HG03103 (cell line): ENCODE measurements at regions not wholly inside any gene's neighbourhood (a gene's known extent, or its start where the extent isn't known, plus 50 kb on each side); places are given as distances from the start of the nearest gene placed in this dataset.
"Not testable (repeated sequence)": the region's sequence is repeated elsewhere in the genome, so short reads cannot be mapped to it uniquely, and the experiment has no call there.

ENCODE experiments used
- ATAC-seq: cut with Tn5 transposase; IDR thresholded peaks from one replicate; pipeline ENCODE4 v1.9.1; 2021; ENCODE audit warnings: low read depth; ENCODE audit not compliant: unreplicated experiment

DNA sequence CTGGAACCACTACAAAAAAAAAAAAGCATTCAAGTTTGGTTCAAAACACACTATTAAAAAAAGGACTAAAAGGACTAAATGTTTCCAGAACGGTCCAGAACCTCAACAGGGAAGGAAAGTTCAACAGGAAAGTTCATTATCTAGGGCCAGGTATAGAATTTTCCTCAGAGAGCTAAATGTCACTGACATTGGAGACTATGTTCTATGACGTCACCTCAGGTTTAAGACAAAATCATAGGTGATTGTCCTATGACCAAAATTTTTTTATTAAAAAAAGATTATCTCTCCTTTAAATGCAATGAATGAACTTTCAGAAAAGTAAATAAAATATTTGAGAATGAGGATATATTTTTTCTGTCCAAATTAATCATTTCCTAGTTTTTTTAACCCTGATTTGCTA, 746.7 kb upstream of the USP15 start:
- ATAC-seq: no peak

DNA sequence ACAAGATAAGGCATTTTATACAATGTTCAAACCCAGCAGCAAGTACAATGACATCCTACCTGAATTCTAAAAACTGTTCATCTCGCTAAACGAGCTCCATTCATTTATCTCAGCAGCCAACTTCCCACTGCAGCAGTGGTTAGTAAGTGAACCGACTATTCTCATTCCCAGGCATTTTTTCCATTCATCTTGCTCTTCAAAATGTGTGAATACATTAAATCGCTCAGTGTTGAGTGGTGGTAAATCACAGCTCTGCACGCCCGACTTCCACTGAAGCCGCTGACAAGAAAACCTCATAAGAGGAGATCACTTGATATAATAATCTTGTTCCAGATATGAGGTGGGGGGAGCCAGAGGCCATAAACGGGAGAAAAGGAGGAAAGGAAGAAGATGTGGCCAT, 746.2 kb upstream of the USP15 start:
- no peak for ATAC-seq

DNA sequence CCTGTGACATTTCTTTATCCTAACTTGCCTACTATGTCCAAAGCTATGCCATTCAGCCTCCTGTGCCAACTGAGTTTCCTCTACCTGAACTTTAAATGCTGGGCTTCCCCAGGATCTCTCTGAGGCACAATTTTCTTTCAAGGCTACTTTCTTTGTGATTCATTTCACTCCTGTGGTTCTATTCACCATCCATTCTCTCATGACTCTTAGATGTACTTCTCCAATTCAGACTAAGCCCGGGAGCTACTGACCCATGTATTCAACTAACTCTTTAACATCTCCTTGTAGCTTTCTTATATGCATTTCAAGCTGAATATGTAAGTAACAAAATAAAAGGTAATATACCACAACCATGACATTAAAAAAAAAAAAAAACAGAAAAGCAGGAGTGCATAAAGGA, 738.9 kb upstream of the USP15 start:
- no peak for ATAC-seq

DNA sequence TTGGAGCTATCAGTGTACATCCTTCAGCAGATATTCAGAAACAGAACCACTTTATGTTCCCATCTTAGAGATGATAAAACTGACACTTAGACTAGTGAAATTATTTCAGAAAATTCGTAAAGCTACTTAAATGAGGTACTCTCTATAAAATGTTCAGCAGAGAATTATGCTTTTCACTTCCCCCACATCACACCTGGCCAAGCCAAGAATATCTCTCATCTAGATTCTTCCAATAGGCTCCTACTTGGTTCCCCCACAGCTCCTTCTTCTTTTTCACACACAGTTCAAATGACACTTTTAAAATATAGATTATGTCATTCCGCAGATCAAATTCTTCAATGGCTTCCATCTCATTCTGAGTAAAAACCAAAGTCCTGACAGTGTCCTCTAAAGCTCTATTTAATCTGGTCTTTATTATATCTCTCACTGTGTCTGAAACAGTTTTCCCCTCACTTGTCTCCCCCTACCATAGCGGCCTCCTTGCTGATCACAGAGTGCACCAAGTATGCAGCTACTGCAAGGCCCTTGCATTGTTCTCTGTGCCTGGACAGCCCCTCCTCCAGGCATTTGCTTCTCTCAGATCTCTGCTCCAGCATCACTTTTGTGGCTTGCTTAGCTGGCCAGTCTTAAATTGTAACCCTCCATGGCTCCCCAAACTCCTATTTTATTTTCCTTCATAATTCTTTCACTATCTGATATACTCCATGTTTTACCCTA, 736.8 kb upstream of the USP15 start:
- no peak for ATAC-seq

DNA sequence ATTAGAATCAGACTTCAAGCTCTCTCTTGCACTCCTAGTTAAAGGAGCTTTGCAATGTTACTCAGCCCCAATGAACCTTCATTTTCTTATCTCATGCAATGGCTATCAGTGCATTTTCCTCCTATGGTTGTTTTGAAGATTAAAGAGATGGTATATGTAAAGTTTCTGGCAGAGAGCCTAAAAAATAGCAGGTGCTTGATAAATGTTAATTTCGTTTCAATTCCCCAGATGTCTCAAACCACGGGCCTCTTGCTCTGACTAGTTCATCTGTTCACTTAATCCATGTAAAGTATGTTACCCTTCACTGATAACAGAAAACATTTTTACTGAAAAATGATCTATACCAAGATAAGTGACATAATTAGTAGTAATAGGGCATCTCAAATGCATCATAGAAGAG, 735.4 kb upstream of the USP15 start:
- ATAC-seq: no peak

DNA sequence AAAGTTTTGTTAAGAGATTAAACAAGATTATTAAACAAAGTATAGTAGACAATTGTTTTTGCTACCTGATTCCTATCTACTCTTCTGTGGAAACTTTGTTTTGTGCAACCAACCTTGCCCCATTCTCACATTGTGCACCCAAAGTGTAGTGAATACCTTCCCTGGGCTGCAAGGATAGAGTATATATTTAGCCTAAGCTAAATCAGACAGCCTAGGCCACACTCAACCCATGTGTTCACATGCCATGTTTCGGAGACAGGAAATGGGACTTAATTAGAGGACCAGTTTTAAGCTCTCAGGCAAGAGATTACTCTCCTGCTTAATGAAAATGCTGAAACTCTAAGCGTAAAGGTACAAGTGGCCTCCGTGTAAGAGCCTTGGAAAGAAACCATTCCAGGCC, 734.9 kb upstream of the USP15 start:
- no peak for ATAC-seq

DNA sequence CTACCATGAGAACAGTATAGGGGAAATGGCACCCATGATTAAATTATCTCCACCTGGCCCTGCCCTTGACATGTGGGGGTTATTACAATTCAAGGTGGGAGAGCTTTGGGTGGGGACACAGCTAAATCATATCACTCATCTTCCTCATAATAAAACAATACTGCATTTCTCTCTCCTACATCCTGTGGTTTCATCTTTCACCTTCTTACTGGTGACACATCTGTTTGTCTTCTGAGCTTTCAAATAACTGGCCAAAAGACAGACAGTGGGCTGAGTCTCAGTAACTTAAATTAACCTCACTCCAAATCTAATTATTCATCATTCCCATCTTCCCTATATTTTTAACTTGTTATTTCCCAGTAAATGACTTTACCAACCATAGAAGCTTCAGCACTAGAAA, 729.7 kb upstream of the USP15 start:
- ATAC-seq: no peak

DNA sequence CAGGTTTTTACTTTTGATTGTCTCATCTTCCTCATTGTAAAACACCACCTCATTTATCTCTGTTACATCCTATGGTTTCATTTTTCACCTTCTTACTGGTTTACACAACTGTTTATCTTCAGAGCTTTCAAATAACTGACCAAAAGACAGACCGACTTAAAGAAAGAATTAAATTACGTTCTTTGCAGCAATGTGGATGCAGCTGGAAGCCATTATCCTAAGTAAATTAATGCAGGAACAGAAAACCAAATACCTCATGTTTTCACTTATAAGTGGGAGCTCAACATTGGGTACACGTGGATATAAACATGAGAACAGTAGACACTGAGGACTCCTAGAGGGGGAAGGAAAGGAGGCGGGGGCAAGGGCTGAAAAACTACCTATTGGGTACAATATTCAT, 729.0 kb upstream of the USP15 start:
- no peak for ATAC-seq

DNA sequence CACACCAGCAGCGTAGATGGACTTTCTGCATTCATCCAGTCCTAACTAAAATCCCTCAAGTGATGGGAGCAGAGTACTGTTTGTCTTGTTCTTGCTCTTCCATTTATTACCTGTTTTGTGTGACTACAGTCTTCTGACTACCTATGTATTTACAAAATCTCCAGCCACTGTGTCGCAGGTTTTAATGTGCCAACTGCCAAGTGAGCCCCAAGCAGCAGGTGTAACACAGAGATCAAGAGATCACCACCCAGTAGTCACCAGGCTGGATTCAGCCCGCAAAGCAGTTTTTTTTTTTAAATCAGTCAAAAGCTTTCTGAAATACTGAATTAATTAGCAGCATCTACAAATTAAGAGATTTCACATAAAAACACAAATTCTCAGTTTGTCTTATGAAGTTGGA, 724.1 kb upstream of the USP15 start:
- no peak for ATAC-seq

DNA sequence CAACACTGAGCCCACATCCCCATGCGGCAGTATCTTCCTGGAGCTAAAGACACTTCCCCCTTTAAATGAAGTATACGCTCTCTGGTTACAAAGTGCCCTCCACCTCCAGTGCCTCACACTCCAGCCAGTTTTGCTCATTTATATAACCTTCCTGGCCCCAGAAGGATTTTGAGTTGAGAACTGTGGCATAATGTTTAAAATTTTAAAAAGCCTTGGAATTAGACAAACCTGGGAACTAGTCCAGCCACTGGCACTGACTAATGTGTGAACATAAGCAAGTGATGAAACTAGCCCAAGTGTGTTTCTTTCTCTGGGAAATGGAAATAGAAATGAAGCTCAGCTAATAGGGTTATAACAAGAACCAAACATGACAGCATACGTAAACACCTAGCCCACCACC, 723.7 kb upstream of the USP15 start:
- ATAC-seq: no peak

DNA sequence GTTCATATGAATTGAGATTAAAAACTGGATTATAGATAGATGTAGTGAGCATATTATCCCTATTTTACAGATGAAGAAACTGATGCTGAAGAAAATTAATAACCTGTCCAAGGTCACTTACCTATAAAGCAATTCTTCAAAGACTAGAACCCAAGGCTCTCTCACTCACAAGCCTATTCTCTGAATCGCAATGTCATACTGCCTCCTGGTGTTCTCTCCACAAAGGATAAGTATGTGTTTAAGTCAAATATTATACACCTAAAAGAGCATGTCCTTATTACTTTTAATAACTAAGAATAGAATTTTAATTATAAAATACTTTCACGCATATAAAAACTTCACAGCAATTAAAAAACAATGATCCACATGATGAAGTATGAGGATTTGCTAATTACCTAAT, 721.3 kb upstream of the USP15 start:
- no peak for ATAC-seq

DNA sequence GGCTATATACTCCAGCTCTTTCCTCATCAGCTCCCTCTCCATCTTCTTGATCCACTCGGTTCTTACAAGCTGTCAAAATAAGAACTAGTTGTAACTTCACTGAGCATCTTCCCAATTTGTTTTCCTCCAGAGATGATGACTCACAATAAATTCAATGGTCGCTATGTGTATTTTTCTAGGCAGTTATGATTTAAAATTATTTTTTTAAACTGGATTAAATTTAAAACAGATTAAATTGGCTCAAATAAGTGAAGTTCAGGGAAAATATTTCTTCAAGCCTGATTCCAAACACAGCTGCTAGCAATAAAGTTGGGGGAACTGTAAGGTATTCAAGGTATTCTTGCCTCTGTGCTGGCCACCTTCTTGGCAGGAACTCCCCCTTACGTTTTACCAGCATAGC, 717.7 kb upstream of the USP15 start:
- no peak for ATAC-seq

DNA sequence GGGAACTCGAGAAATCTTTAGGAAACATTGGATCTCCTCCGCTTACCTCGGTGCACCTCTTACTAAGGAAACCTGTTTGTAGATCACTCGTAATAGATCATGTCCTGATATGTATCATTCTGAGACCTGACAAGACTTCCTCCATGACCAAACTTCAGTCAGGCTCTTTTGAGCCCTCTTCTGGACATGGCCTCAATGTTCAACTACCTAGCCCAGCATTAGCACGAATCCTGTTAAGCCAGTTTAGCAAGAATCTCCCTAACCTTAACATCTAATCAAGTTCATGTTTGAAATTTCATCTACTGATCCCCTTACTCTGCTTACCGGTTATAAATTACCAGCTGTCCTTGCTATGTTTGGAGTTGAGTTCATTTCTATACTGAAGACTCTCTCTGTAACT, 713.9 kb upstream of the USP15 start:
- ATAC-seq: no peak

DNA sequence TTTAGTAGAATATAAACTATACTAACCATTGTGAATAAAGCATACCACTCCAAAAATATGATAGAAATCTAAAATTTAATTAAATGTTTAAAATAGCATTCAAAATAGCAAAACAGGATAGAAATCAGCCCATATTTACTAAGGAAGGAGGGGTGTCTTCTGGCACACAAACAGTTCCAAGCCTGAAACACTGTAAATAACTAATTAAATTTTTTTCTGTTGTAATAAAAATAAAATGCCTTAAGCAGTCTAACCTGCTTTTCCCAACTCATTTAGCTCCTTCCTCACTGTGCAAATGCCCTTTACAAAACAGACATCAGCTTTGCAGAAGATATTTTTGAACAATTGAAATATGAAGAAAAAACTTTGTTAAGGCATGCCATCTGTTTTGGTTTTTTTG, 707.1 kb upstream of the USP15 start:
- ATAC-seq: no peak

DNA sequence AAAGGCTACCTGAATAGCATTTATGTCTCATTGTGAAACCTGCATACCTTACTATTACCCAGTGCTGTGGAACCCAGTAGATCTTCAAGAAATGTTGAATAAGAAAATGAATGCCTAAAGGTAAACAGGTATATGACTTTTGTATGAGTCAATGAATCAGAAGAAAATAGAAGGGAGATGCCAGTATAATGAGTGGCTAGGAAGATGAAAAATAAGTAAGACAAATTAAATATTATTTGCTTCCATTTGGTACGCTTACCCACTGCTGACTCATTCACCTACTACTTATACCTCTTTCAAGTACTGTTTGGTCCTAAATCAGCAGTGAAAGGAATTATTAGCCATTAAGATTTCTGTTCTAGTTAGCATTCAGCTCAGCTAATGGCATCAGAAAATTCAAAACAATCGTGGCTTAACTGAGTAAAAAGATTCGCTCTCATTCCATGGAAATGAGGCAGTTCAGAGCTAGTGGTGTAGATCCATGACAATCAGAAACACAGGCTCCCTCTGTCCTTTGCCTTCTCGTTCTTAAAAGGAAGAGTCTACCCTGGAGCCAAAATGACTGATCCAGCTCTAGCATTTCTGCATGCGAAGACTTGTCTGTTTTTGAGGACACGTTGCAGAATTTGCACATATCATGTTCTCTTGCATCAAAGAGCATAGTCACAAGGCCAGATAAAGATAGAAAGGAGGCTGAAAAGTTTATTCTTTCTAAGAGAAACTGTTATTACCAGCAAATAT, 705.8 kb upstream of the USP15 start:
- ATAC-seq: no peak

DNA sequence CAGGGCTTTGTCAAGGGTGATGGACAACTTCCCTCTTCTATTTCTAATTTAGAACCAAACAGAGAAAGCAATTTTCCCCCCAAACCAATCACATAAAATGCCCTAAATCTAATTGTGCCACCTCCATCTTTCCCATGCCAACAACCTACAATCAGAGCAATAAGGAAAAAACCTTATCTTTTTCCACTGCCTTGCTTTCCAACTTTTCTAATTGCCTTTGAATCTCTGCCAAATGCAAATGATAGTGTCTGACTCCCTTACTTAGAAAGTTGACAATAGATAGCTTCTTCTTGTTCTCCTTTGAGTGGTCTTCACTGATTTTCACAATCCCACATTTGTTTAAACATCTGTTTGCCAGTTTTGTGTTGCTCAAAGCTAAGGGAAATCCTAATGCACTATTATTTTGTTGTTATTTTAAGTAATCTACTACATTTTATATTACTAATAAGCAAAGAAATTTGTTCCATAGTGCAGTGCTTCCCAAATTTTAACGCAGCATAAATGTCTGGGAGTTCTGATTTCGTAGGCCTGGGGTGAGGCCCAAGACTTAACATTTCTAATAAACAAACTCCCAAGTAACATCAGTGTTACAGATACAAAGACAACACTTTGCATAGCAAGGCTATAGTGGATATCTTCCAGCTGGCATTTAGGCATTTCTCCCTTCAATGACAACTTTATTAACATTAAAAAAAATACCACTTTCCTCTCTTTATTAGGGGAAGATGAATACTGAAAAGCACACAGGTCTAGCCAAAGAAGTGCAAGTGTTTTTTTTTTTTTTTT, 696.3 kb upstream of the USP15 start:
- ATAC-seq: no peak

DNA sequence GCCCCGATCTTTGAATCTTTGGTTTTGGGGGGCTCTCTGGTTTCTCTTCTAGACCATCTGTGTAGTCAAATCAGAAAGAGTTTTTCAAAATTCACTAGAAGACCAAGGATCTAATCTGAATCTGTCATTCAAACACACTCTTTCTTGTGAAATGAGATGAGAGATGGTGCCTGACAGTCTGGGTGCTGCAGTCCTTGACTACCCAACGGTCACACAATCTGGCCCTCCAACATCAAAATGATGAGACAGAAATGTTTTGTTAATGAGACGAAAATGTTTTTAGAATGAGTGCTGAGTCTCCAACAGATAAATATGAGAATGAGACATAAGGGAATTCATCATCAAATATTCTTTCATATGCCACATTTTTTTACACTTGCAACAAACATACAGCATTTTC, 695.7 kb upstream of the USP15 start:
- no peak for ATAC-seq

DNA sequence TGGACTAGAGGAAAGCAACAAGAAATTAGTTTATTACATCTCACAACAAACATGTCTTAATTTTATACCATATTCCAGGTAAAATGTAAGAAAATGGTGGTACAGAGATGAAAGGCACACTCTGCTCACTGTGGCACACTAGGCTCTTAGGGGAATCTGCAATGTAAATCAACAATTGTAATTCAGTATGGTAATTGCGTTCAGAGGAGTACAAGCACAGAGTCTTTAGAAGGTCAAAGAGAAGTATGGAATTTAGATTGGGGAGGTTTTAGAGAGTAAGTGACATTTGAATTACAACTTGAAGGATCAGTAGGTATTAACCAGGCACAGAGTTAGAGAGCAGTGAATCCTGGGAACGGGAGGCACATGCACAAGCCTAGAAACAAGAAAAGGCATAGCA, 694.0 kb upstream of the USP15 start:
- no peak for ATAC-seq

DNA sequence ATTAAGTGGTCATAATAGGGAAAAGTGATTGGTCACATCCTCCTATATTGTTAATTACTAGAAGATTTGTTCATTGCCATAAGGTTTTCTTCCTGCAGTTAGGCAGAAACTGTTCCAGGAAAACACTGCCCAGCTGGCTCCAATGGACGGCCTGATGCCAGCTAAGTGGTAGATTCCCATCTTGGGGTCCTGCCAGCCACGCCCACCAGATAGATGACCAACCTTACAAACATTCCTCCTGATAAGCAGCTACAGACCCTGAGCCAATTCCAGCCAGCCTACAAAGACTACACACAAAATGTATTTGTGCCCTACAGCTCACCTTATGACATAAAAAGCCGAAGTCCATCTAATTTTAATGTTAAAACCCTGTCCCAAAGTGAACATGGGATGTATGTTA, 685.9 kb upstream of the USP15 start:
- no peak for ATAC-seq

DNA sequence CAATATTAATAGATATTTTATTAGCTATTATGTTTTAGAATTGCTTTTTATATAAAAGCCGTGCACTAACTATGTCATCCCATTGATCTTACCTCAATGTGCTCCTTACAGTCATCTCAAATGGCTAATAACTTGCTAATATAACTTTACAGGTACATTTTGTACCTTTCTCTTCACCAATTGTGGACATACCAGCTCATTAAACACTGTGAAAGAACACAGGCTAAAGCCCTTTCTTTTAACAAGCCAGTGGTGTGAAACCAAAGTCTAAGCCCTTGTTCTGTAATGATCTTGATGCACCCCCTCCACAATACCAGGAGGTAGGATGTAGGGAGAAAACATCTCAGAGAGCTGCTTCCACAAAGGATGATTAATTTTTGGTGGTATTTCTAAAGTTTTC, 675.3 kb upstream of the USP15 start:
- no peak for ATAC-seq

DNA sequence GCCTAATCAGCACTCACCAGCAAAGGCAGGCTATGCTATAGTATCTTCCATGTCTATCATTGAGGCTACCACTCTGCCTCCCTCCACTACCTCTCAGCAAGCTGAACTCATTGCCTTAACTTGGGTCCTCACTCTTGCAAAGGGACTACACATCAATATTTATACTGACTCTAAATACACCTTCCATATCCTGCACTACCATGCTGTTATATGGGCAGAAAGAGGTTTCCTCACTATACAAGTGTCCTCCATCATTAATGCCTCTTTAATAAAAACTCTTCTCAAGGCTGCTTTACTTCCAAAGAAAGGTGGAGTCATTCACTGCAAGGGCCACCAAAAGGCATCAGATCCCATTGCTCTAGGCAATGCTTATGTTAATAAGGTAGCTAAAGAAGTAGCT, 669.3 kb upstream of the USP15 start:
- not testable (repeated sequence) for ATAC-seq

DNA sequence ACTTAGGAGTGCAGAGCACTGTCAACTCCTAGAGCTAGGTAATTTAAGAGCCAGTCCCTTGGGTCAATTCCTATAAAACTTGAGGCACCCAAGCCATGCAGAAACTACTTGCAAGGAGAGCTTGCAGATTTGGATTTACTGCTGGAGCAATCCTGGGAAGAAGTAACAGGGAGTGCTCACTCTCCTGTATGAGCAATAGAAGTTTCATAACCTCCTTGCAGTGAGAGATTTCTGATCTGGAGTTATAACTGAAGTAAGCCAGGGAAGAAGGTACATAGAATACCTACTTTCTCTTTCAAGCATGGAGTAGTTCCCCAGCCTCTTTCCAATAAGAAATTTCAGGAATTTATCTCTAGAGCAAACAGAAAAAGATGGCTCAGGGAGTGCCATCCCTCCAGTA, 650.1 kb upstream of the USP15 start:
- no peak for ATAC-seq
